GM04503 (cell line): ENCODE measurements at regions not wholly inside any gene's neighbourhood (a gene's known extent, or its start where the extent isn't known, plus 50 kb on each side); places are given as distances from the start of the nearest gene placed in this dataset.
"Not testable (repeated sequence)": the region's sequence is repeated elsewhere in the genome, so short reads cannot be mapped to it uniquely, and the experiment has no call there.

Source experiments
- DNase-seq: peaks from one replicate; pipeline ENCODE4 v3.0.0-alpha.2; 2012; ENCODE audit warnings: low read depth

DNA sequence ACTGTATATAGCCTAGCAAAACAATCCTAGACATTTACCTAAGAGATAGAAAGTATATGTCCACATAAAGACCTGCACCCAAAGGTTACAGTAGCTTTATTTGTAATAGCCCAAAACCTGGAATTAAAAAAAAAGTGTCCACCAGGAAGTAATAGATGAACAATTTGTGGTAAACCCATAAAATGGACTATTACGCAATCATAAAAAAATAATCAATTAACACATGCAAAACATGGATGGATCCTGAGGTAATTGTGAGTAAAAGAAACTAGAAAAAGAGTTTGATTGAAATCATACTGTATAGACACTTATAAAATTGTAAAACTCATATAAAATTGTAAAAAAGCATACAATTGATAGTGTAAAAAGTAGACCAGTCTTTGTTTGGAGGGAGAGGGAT lies 673.0 kb upstream of the ZNF804A start:
- DNase-seq, result no peak

DNA sequence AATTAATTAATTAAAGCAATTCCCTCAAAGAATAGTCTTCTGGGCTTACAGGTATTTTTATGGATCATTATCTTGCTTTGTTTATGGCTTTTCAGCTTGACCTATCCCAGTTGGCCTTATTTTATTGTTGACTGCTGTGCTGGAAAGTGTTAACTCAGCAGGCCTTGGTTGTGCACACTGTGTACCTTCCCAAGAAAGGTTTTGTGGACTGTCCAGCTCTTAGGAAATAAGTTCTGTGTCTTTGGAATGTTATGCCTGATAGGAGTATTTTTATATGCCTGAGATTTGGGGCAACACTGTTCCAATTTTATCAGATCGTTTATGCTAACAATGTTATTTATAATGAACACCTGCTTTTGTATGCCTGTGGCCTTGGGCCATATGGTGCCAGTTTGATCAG lies 671.9 kb upstream of the ZNF804A start:
- DNase-seq, result no peak

DNA sequence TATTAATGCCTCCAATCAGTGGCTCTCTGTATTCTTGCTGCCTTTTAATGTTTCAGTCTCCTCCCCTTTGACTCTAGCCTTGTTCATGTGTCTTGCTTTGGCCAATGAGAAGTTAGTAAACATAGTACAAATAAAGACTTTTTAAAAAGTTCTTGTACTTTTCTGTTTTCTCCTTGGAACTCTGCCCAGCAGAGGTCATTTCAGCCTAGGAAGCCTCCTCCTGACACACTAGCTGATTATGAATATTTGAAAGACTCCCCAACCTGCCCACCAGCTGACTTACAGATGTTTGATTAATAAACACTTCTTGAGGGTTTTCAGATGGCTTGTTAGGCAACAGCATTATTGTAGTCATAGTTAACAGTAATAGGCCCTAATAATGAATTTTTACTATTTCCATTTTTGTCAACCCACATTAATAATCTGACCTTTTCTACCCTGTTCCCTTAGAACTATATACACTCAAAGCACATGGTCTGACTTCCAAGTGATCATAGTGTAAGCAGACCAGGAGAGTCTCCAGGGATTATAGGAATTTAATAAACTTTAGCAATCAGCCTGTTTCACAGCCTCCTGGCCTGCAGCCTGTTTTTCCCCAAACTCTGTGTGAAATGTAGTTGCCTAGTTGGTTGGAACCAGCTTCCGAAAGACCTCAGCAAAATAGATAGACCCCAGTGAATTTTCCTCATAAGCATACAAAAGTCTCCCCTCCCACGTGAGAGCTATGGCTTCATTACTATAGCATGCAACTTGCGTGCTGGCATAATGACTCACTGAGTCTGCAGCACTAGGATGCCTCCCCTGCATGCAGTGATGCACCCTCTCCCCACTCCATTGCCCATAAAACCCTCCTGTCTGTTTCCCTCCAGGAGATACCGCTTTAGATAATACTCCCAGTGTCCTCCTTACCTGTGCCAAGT lies 670.7 kb upstream of the ZNF804A start:
- no peak for DNase-seq

DNA sequence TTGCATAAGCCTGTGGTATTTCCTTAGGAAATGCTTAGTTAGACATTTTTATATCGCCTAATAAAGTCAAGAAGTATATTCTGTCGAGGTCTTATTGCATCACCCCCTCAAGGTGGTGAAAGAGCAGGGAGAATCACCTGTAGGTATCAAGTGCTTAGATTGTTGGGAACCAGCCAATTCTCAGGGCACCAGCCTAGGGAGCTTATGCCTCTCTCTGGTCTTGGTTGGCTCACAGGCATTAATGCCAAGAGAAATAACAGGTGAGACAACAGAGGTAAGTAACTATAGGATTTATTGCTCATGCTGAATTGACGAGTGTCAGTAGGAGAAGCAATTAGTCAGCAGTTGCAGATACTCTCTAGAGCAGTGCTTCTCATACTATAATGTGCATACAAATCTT lies 663.3 kb upstream of the ZNF804A start:
- no peak for DNase-seq

DNA sequence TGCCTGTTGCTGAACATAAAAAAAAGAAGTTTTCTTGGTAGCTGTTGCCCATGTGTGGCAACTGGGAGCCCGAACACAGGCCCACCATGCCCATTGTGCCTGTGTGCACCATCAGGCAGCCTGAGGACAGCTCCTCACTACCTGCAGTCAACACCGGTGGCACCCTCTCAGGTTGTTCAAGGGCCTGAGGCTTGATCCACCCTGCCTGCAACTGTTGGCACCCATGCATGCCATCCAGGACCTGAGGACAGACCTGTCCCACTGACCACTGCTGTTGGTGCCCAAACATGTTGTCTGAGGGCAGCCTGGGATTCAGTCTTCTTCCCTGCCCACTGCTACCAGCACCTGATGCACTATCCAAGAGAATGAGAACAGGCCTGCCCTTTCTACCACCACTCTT lies 661.1 kb upstream of the ZNF804A start:
- DNase-seq, result no peak

DNA sequence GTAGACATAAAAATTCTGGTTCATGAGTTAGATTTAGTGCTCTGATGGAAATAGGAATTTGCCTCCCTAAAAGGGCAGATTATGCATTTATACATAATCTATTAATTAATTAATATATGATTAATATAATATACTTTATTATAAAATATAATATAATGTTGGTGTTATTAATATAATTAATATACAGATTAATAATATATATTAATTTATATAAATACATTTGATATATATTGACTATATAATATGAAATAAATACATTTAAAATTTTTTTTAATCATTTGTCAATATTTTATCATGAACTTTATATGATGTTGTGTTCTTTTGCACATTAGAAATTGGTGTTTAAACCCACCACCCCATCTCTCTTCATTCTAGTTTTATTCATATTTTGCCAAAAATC lies 652.1 kb upstream of the ZNF804A start:
- no peak for DNase-seq

DNA sequence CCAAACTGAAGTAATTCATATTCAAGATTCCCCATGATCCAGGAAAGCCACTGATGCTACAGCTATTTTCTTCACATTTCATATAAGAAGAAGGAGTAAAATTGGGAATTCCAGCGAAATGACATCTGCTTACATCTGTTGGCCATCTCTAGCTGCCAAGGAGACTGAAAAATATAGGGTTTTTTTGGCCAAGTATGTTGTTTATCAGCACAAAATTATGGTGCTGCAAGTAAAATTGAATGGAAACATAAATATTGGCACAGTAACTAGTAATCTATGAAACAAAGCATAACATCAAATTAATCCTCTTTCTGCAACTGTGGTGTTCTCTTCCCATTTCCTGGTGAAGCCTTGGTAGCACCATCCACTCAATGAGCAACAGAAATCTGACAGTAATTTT lies 649.5 kb upstream of the ZNF804A start:
- DNase-seq, result no peak

DNA sequence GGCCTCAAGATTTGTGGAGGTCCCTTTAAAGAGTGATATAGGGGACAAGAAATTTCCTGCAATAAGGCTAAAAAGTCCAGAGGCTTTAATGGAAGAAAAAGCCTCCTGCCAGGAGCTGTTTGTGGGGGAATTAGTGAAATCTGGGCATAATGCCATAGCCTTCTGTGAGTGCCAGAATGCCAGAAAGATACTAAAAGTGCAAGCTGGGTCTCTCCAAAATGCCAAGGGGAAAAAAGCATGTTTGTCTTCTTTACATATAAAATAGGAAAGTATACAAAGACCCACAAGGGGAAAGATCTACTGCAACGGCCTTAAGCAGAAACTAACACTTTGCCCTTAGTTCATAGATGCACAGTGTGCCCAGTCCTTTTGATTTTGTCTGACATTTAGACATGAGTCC lies 647.7 kb upstream of the ZNF804A start:
- no peak for DNase-seq

DNA sequence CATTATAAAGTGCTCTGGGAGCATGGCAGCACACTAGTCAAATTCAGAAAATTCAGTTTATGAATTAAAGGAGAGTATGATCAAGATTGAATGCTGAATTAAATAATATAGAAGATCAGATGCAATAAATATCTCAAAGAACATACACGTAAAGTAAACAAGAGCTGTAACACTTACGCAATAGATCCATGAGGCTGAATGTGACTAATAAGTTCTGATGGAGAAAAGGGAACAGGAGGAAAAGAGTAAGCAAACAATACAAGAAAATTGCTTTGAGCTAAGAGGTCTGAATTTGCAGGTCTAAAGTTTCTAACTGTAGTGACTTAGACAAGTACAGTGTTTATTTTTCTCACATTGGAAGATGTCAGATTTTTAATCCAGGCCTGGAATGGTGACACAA lies 646.7 kb upstream of the ZNF804A start:
- no peak for DNase-seq

DNA sequence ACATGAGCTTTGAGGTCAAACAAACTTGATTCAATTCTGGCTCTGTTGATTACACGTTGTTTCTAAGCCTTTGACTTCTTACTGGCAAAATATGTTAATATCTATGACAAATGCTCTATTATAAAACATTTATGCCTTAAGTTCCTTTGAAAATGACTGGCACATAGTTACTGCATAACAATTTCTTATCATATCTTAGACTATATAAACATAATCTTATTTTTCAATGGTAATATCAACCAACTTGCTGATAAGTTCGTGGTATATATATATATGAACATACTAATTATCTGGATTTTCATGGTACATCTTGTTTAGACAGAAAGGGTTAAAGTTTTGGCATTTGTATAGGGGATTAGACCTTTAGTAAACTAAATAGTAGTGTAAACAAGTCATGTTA lies 645.6 kb upstream of the ZNF804A start:
- DNase-seq, result no peak

DNA sequence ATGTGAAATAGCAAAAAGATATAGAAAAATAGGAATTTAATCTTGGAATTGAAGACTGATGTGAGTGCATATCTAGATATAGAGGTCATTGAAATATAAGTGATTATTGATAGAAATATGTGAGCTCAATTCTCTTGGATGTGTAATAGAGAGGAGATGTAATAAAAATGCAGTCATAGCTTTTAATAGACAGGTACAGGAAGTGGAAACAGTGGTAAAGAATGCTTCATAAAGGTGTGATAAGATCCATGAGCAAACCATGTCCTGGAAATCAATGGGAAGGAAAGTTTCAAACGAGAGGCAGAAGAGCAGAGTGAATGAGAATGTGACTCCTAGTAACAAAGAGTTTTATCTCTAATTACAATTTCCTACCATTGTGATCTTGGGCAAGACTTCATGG lies 634.7 kb upstream of the ZNF804A start:
- no peak for DNase-seq

DNA sequence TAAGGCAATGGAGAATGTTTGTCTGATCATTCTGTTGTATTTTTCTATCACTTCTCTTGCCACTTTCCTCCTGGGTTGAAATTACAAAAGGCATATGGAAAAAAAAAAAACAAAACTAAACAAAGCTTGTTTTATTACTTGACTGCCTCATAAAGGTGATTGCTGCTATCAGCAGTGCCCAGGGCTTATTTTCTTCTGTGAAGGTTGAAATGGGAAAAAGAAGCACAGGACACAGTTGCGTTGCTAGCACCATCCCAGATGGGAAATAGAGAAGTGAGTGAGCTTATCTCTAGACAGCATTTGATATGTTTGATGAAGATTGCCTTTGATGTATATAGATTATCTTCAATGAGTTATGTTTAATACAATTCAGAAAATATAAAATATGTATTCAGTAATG lies 633.8 kb upstream of the ZNF804A start:
- DNase-seq, result no peak

DNA sequence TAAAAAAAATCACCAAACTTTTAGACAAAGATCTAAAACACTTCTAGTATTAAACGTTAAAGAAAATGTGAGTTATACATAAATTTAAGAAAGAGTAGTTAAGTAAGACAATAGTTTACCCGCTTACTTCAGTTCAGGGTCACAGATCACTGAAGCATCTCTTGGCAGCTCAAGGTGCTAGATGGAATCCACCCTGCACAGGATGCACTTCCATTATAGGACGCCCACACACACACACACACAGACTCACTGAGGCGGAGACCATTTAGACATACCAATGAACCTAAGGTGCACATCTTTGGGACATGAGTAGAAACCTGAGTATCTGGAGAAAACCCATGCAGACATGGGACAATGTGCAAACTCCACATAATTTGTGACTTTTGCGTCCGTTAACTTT lies 630.6 kb upstream of the ZNF804A start:
- DNase-seq, result no peak

DNA sequence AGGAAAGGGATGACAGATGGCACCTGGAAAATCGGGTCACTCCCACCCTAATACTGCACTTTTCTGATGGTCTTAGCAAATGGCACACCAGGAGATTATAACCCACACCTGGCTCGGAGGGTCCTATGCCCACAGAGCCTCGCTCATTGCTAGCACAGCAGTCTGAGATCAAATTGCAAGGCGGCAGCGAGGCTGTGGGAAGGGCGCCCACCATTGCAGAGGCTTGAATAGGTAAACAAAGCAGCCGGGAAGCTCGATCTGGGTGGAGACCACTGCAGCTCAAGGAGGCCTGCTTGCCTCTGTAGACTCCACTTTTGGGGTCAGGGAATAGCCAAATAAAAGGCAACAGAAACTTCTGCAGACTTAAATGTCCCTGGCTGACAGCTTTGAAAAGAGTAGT lies 622.7 kb upstream of the ZNF804A start:
- not testable (repeated sequence) for DNase-seq

DNA sequence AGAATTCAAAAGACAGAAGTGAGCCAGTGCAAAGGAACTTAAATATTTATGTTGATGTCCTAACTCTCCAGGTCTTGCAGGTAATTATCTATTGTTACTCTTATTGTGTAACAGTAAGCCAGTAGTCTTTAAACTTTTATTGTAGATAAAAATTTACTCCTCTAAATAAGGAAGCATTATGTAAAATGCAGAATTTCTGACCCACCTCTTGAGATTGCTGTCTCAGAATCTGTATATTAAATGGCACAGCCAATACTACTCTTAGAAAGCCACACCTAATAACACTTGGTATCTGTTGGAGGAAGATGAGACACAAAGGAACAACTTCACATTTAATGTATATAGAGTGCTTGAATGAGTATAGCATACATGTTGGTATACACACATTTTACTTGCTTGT lies 613.5 kb upstream of the ZNF804A start:
- DNase-seq, result no peak

DNA sequence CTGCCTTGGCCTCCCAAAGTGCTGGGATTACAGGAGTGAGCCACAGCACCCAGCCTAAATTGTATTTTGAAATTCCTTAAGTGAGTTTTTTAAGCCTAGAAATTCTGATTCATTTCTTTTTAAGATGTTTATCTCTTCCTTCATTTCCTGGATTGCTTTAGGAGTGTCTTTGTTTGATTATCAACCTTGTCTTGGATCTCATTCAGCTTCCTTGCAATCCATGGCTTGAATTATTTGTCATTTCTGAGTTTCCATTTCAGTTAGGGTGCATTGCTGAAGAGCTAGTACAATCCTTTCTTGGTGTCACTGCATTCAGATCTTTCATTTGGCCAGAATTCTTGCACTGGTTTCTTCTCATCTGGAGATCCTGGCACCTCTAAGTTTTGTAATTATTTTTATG lies 606.4 kb upstream of the ZNF804A start:
- DNase-seq, result no peak

DNA sequence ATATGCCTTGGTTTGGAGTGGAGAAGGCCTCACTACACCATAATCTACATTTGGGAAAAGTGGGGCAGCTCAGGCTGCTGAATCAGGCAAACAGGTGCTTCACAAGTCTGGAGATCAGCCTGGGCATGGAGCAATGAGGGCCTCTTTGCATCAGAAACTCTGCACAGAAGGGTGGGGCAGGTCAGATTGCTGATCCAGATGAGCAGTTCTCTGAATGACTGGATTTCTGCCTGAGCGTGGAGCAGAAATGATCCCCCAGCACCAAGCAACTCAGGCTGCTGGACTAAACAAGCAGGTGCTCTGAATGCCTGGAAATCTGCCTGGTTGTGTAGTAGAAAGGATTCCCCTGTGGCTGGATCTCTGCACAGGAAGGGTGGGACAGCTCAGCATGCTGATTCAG lies 605.3 kb upstream of the ZNF804A start:
- no peak for DNase-seq

DNA sequence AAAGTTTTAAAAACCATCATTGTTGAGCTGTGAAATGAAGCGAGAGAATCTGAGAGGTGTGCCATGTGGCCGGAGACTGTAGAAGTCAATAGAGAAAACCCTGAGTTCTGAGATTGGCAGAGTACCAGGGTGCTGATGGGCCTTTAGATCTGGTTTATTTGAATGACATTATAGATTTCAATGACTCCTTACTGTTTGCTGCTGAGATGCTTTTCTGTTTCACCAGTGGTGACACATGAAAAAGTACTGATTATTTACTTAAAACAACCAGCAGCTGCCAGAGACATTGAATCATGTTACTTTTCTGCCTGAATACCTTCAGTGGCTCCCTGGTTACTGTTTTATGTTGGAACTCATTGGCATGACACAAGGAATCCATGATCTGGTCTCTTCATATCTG lies 602.7 kb upstream of the ZNF804A start:
- DNase-seq, result no peak

DNA sequence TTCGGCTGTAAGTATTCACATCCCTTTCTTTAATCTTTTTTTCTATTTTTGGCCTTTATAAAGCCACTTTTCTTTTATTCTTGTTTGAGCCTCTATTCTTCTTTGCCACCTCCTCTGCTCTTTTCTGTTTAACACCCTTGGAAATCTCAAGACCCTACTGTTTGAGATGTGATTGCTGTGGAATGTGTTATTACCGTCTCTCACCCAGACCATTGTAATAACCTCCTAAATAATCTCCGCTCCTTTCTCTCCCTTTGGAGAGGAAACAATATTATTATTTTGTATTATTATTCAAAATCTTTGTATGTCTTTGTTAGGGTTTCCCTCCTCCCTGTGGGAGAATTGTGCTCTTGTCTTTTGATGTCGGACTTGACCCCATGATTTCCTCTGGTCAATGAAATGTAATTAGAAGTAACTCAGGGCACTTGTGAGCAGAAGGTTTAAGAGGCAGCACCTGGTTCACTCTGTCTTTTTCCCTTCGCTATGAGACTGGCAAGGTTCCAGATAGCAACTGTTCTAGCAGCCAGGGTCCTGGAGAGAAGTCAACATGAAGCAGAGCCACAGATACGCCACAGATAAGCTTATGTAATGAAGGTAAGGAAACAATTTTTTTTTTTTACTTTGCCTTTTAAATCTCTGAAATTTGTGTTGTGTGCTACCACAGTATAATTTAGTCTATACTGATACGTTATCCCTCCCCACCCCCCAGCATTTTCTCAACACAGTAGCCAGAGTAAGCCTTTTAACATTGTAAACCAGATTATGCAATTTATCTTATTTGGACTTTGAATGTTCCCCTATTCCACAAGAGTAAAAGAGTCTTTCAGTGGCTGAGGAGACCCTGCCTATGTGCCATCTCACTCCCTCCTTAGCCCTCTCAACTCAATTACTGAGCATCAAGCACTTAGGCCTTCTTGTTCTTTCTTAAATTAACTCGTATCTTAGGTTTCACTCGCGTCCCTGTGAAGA lies 601.2 kb upstream of the ZNF804A start:
- DNase-seq, result no peak

DNA sequence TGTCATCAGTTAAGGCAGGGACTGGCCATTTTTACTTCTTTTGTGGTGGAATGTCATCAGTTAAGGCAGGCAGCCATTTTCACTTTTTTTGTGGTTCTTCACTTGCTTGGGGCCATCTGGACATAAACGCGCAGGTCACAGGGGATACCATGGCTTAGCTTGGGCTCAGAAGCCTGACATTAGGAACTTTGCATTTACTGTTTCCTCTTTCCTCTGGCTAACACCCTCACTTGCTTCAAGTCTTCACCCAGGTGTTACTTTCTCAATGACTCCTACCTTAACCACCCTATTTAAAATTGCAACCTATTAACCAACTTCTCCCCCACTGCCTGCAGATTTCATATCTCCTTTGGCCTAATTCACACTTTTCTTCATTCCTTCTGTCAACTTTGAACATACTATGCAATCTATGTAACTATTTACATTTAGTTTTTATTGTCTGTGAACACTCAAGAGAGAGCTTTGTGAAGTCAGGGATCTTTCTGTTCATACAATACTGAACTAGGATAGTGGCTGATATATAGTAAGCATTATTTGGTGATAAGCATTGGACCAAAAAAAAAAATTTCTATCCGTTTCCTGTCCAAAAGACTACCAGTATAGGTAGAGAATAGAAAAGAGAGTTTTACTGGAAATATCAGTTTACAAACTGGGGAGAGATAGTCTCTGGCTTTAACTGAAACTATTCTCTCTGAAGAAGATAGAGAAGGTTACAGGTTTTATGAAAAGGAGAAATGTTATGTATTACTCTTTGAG lies 600.1 kb upstream of the ZNF804A start:
- no peak for DNase-seq

DNA sequence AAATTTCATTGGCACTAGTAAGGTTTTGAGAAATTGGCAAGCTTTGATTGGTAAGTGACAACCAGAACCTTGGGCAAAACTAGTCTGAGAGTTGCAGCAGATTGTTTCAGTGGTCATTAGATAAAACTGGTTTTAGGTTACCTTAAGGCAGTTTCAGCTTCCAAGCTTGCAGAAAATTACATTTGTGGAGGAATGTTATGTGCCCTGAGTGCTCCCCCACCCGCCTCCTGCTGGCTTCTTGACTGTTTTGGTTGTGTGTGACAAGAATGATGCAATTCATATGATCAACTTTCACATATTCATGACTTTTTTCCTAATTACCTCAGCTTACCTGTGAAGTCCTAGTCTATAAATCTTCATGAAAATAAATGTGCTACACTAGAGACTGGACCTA lies 599.5 kb upstream of the ZNF804A start:
- no peak for DNase-seq

DNA sequence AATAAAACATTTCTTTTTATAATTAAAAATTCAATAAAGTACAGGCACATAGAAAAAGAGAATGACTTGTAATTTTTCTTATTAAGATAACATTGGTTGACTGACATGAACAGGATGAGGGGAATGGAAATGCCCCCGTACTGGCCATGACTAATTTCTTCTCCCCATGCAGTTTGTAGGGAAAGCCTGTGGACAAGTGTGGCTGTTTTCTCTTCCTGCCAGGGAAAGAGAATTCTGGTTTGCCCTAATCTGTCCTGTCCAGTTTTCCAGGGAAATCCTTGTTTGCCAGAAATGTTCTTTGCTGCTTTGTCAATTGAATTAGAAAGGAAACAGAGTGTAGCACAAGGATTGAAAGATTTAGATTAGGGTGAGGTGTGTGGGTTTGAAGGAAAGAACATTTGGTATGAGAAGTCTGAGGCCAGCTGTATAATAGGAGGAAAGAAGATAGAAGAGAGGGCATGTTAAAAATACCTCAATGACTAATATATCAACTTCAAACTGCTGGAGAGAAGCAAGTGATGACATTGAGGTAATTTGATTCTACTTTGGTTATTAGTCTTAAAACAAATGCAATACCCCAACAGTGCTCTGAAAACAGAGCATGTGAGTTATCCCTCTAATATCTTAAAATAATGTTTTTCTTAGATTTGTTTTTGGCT lies 593.9 kb upstream of the ZNF804A start:
- no peak for DNase-seq
